ENCODE measurements at regions not wholly inside any gene's neighbourhood (a gene's known extent, or its start where the extent isn't known, plus 50 kb on each side); places are given as distances from the start of the nearest gene placed in this dataset.

GRCh38 chr7:153081496-153081895 is 321.9 kb downstream of the ACTR3B start:
- H3K9me3 Mint-ChIP-seq (ENCODE audit: unreplicated experiment) = peaks cover 2% of the 10 kb centered on the region
- no peaks in the 10 kb centered on the region for H3K36me3 Mint-ChIP-seq (ENCODE audit: low read depth, unreplicated experiment)
- FAIRE-seq = no peak

GRCh38 chr7:153084278-153084677 is 324.7 kb downstream of the ACTR3B start:
- no peak for TF ChIP-seq EZH2 (IDR thresholded peaks at IDR 0.05; ENCODE audit: insufficient read depth, low read length)
- no peak for TF ChIP-seq CTCF (IDR thresholded peaks at IDR 0.05; ENCODE audit: insufficient read depth, low read depth, low read length)
- peaks cover 2% of the 10 kb centered on the region for H3K9me3 Mint-ChIP-seq (ENCODE audit: unreplicated experiment)
- H4K20me1 ChIP-seq (ENCODE audit: insufficient read depth, low read length) = no peaks in the 10 kb centered on the region
- H3K4me1 Mint-ChIP-seq (ENCODE audit: low read depth, unreplicated experiment) = no peaks in the 10 kb centered on the region
- H3K27me3 ChIP-seq (ENCODE audit: insufficient read depth, low read length) = no peaks in the 10 kb centered on the region
- H2AFZ ChIP-seq (ENCODE audit: low read depth, low read length) = no peak overlapping the region
- H3K36me3 Mint-ChIP-seq (ENCODE audit: low read depth, unreplicated experiment) = no peaks in the 10 kb centered on the region
- H3K9ac ChIP-seq (ENCODE audit: low read length) = no peak overlapping the region
- H3K27ac Mint-ChIP-seq (ENCODE audit: unreplicated experiment) = no peak overlapping the region
- H3K79me2 ChIP-seq (ENCODE audit: insufficient read depth, low read length) = no peaks in the 10 kb centered on the region
- H3K27me3 Mint-ChIP-seq (ENCODE audit: low read depth, unreplicated experiment) = peaks cover 2% of the 10 kb centered on the region
- DNase-seq (ENCODE audit: low read depth) = no peak
- no peak overlapping the region for H3K27ac ChIP-seq (ENCODE audit: low read depth, low read length)
- H3K4me3 Mint-ChIP-seq (ENCODE audit: unreplicated experiment) = no peak overlapping the region
- FAIRE-seq = no peak
- no peaks in the 10 kb centered on the region for H3K36me3 ChIP-seq (ENCODE audit: insufficient read depth, low read length)
- no peak overlapping the region for H3K4me3 ChIP-seq (ENCODE audit: insufficient read depth, low read depth, low read length)
- no peak overlapping the region for H3K4me2 ChIP-seq (ENCODE audit: low read length)
- H3K4me1 ChIP-seq (ENCODE audit: insufficient read depth, low read length) = no peaks in the 10 kb centered on the region
- H3K9me3 ChIP-seq (ENCODE audit: insufficient read depth, low read depth, low read length) = peaks cover 7% of the 10 kb centered on the region

More at GRCh38 chr7:153081496-153081895, 321.9 kb downstream of the ACTR3B start:
- Histone ChIP-seq H2AFZ (ENCODE audit: low read depth, low read length) (no peak overlapping the region), H4K20me1 (ENCODE audit: insufficient read depth, low read length) (no peaks in the 10 kb centered on the region), H3K36me3 (ENCODE audit: insufficient read depth, low read length) (no peaks in the 10 kb centered on the region), H3K27me3 (ENCODE audit: insufficient read depth, low read length) (no peaks in the 10 kb centered on the region), H3K4me1 (ENCODE audit: insufficient read depth, low read length) (no peaks in the 10 kb centered on the region), H3K27ac (ENCODE audit: low read depth, low read length) (no peak overlapping the region), H3K4me3 (ENCODE audit: insufficient read depth, low read depth, low read length) (no peak overlapping the region), H3K9me3 (ENCODE audit: insufficient read depth, low read depth, low read length) (peaks cover 3% of the 10 kb centered on the region), H3K9ac (ENCODE audit: low read length) (no peak overlapping the region), H3K79me2 (ENCODE audit: insufficient read depth, low read length) (no peaks in the 10 kb centered on the region), H3K4me2 (ENCODE audit: low read length) (no peak overlapping the region)
- Mint-ChIP-seq H3K4me3 (ENCODE audit: unreplicated experiment) (no peak overlapping the region), H3K4me1 (ENCODE audit: low read depth, unreplicated experiment) (no peaks in the 10 kb centered on the region), H3K27ac (ENCODE audit: unreplicated experiment) (no peak overlapping the region), H3K27me3 (ENCODE audit: low read depth, unreplicated experiment) (peaks cover 2% of the 10 kb centered on the region)
- DNase-seq (ENCODE audit: low read depth) = no peak
- TF ChIP-seq CTCF (IDR thresholded peaks at IDR 0.05; ENCODE audit: insufficient read depth, low read depth, low read length) (no peak), EZH2 (IDR thresholded peaks at IDR 0.05; ENCODE audit: insufficient read depth, low read length) (no peak)

- Mint-ChIP-seq H3K36me3 (ENCODE audit: low read depth, unreplicated experiment) (no peaks in the 10 kb centered on the region), H3K9me3 (ENCODE audit: unreplicated experiment) (peaks cover 2% of the 10 kb centered on the region), H3K27me3 (ENCODE audit: low read depth, unreplicated experiment) (peaks cover 2% of the 10 kb centered on the region), H3K4me3 (ENCODE audit: unreplicated experiment) (no peak overlapping the region), H3K4me1 (ENCODE audit: low read depth, unreplicated experiment) (no peaks in the 10 kb centered on the region), H3K27ac (ENCODE audit: unreplicated experiment) (no peak overlapping the region)
- Histone ChIP-seq H2AFZ (ENCODE audit: low read depth, low read length) (no peak overlapping the region), H4K20me1 (ENCODE audit: insufficient read depth, low read length) (no peaks in the 10 kb centered on the region), H3K9me3 (ENCODE audit: insufficient read depth, low read depth, low read length) (peaks cover 7% of the 10 kb centered on the region), H3K27me3 (ENCODE audit: insufficient read depth, low read length) (no peaks in the 10 kb centered on the region), H3K36me3 (ENCODE audit: insufficient read depth, low read length) (no peaks in the 10 kb centered on the region), H3K9ac (ENCODE audit: low read length) (no peak overlapping the region), H3K79me2 (ENCODE audit: insufficient read depth, low read length) (no peaks in the 10 kb centered on the region), H3K4me2 (ENCODE audit: low read length) (no peak overlapping the region), H3K27ac (ENCODE audit: low read depth, low read length) (no peak overlapping the region), H3K4me1 (ENCODE audit: insufficient read depth, low read length) (no peaks in the 10 kb centered on the region), H3K4me3 (ENCODE audit: insufficient read depth, low read depth, low read length) (no peak overlapping the region)
- no peak for DNase-seq (ENCODE audit: low read depth)
- TF ChIP-seq EZH2 (IDR thresholded peaks at IDR 0.05; ENCODE audit: insufficient read depth, low read length) (no peak), CTCF (IDR thresholded peaks at IDR 0.05; ENCODE audit: insufficient read depth, low read depth, low read length) (no peak)
- no peak for FAIRE-seq
These were observed 327.9 kb downstream of the ACTR3B start for GRCh38 chr7:153087498-153087897.
